GM12873 (cell line): ENCODE measurements at regions not wholly inside any gene's neighbourhood (a gene's known extent, or its start where the extent isn't known, plus 50 kb on each side); places are given as distances from the start of the nearest gene placed in this dataset.

Experiments used
- CTCF ChIP-seq: IDR thresholded peaks from 2 replicates; pipeline ENCODE4 v1.5.1; 2012; ENCODE audit warnings: low read depth, mild to moderate bottlenecking, moderate library complexity, low read length, control low read depth; ENCODE audit not compliant: insufficient read depth; ENCODE audit errors: missing control alignments

- no peak for TF ChIP-seq CTCF
Measured at GRCh38 chr6:141307309-141307998, 825.3 kb upstream of the GJE1 start.

- TF ChIP-seq CTCF: no peak
Measured at GRCh38 chr6:141303907-141304306, 828.8 kb upstream of the GJE1 start.

GRCh38 chr6:141301779-141302178 lies 830.9 kb upstream of the GJE1 start:
- TF ChIP-seq CTCF: no peak

- no peak for TF ChIP-seq CTCF
Measured at GRCh38 chr6:141290941-141291721, 841.6 kb upstream of the GJE1 start.

GRCh38 chr6:141288947-141289346 lies 843.8 kb upstream of the GJE1 start:
- TF ChIP-seq CTCF: no peak

- TF ChIP-seq CTCF: no peak
Measured at GRCh38 chr6:141282263-141282662, 850.5 kb upstream of the GJE1 start.

GRCh38 chr6:141269684-141270083 lies 863.0 kb upstream of the GJE1 start:
- no peak for TF ChIP-seq CTCF
